ENCODE measurements at regions not wholly inside any gene's neighbourhood (a gene's known extent, or its start where the extent isn't known, plus 50 kb on each side); places are given as distances from the start of the nearest gene placed in this dataset.
"Not testable (repeated sequence)": the region's sequence is repeated elsewhere in the genome, so short reads cannot be mapped to it uniquely, and the experiment has no call there.

DNA sequence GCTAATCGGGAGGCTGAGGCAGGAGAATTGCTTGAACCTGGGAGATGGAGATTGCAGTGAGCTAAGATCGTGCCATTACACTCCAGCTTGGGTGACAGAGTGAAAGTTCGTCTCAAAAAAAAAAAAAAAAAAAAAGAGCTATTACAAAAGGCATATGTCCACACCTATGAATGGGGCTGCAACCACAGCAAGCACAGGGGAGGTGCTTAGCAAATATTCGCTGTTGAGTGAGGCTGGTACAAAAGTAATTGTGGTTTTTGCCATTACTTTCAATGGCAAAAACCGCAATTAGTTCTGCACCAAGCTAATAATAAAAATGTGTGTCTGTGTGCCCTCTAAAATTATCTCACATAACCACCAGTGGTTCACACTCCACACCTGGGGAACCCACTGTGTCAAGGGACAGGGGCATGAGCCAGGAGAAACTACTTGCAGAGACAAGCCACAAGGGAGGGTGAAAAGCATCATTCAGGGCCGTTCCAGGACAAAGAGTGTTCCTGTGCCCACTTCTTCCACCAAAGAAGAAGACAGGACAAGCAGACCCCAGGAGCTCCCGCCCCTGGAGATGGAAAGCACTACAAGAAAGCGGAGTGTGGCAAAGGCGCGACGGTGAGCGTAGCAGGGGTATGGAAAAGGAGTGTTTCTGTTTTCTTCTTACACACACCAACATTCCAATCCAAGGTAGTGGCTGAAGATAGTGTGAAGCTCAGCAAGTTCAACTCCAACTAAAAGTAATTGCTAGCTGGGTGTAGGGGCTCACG, 84.4 kb upstream of the CNEP1R1 start:
- no peak for DNase-seq (ENCODE audit: low spot score)

- no peak for DNase-seq (ENCODE audit: low spot score)
Observed at GRCh38 chr16:49944221-49944620, 80.8 kb upstream of the CNEP1R1 start.

- DNase-seq (ENCODE audit: low spot score): no peak
Observed at GRCh38 chr16:49947907-49948678, 76.9 kb upstream of the CNEP1R1 start.

DNA sequence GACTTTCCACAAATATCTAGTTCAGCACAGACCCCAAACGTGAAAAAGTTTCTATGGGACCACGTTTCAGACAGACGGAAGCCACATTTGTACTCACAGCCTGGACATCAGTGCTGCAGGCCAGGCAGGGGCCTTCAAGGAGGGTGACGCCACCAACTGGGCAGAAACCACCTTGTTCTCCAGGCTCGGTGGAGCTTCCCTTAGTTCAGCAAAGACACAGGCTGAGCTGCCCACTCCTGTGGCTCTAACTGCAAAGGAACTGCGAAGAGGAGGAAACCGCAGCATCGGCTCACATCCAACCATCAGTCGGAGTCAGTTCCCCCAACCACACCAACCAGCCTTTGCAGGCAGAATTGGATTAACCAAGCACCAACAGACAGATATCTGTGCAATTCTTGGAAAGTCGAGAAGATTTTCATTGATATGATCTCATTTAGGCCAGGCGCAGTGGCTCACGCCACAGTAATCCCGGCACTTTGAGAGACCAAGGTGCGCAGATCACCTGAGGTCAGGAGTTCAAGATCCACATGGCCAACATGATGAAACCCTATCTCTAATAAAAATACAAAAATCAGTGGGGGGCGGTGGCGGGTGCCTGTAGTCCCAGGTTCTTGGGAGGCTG, 73.3 kb upstream of the CNEP1R1 start:
- no peak for DNase-seq (ENCODE audit: low spot score)

- no peak for DNase-seq (ENCODE audit: low spot score)
Observed at GRCh38 chr16:49952386-49952785, 72.6 kb upstream of the CNEP1R1 start.

DNA sequence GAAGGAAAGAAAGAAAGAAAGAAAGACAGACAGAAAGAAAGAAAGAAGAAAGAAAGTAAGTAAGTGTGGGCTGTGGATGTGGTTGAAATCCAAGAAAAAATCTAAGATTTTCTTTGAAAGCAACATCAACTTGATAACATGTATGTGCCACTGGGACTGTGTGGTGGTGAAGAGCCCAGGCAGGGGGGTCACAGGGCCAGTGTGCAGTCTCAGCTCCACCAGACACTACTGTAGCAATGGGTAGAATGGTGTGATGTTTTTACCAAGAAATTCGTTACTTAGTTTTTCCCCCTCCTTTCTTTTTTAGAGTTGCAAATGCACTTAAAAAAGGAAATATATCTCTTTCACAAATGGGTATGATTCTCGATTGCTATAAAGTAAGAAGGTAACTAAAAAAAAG, 71.9 kb upstream of the CNEP1R1 start:
- no peak for DNase-seq (ENCODE audit: low spot score)

GRCh38 chr16:49955858-49956257, 69.2 kb upstream of the CNEP1R1 start:
- DNase-seq (ENCODE audit: low spot score): no peak

GRCh38 chr16:49956915-49957314, 68.1 kb upstream of the CNEP1R1 start:
- DNase-seq (ENCODE audit: low spot score): no peak

DNA sequence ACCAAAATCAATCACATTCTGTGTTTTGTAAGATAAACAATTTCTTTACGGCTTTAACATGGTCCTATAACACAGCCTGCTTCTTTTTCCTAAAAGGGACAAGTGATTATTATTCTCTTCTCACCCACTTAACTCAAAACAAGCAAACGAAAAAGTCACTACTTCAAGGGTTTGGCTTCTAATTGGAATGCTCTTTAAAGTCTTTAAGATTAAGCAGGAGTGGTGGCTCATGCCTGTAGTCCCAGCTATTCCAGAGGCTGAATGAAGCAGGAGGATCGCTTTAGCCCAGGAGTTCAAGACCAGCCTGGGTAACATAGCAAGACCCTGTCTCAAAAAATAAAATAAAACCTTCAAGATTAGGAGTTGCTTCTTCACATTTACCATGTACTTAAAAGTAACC, 66.6 kb upstream of the CNEP1R1 start:
- no peak for DNase-seq (ENCODE audit: low spot score)

DNA sequence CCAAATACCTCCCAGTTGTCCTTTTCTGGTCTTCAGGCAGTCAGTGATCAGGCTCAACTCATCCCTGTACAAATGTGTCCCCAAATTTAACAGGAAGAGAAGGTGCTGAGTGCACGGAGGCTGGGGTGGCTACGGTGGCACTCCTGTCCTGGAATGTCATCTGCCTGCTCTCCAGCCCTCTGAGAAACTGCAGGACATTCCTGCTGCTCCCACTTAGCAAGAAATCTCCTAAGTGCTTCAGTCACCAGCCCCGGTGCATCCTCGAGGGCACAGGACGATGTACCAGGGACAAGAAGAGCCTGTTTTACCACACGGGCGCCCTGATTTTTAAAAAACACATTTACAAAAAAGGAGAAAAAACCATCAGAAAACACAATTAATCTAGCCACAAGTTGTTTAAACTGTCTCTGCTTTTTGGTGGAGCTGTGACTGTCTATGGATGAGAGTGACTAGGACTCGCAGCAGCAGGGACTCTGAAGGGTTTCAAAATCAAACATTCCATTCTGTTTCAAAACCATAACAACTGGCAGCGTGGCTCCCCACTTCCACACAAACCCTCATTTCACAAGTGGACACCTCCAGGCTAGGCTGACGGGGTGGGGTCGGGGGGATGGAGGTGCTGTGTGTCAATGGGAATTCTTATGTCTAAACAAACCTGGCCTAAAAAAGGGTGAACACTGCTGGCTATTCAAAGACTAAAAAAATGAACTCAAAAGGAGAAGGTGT, 65.3 kb upstream of the CNEP1R1 start:
- peak; percentile 17 for DNase-seq (ENCODE audit: low spot score)

DNA sequence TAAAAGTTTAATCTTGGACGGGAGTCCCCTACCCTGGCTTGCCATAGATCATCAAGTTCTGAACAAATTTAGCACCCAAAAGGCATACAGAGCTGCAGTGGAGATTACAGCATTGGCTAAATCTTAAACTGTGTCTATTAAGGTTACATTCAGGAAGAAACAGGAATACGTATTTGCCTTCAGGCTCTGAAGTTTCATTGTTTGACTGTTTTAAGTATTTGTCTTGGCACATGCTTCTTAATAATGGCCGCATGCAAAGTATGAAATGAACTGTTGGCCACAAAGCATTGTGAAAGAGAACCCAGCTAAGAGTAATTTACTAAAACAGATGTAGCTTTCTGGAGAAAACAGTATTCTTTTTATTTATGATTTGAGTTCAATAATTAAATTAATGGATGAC, 63.9 kb upstream of the CNEP1R1 start:
- DNase-seq (ENCODE audit: low spot score): no peak

GRCh38 chr16:49962566-49962965, 62.5 kb upstream of the CNEP1R1 start:
- not testable (repeated sequence) for DNase-seq (ENCODE audit: low spot score)

DNA sequence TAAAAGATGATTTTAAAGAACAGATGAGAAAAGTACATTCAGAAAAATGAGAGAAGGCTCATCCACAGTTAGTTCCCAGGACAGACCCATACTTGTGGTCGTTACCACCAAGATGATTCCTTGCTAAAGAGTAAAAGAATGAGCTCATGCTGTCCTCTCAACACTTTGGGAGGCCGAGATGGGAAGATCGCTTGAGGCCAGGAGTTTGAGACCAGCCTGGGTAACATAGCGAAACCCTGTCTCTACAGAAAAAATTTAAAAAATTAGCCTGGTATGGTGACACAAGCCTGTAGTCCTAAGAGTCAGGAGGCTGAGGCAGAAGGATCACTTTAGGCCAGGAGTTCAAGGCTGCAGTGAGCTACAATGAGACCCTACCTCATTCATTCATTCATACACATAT, 60.7 kb upstream of the CNEP1R1 start:
- DNase-seq (ENCODE audit: low spot score): no peak

GRCh38 chr16:49964973-49965372, 60.1 kb upstream of the CNEP1R1 start:
- no peak for DNase-seq (ENCODE audit: low spot score)

GRCh38 chr16:49967012-49967559, 57.9 kb upstream of the CNEP1R1 start:
- DNase-seq (ENCODE audit: low spot score): no peak

- DNase-seq (ENCODE audit: low spot score): no peak
Observed at GRCh38 chr16:49969091-49970030, 55.7 kb upstream of the CNEP1R1 start.

DNA sequence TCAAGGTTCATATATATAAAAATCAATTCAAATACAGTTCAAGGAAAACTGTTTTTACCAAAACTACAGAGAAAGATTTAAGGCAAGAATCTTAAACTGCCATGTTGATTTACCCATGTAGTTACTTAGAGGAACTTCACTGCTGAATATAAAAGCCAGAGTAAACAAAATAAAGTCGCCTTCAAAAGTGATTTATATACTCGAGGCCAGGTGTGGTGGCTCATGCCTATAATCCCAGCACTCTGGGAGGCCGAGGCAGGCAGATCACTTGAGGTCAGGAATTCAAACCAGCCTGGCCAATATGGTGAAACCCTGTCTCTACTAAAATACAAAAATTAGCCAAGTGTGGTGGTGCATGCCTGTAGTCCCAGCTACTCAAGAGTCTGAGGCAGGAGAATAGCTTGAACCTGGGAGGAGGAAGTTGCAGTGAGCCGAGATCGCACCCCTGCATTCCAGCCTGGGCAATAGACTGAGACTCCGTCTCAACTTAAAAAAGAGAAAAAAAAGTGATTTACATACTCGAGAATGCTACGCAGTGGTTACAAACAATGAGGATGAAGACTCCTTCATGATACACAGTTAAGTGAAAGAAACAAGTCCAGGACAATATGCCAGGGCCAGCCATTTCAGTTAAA, 54.1 kb upstream of the CNEP1R1 start:
- DNase-seq (ENCODE audit: low spot score): no peak

DNA sequence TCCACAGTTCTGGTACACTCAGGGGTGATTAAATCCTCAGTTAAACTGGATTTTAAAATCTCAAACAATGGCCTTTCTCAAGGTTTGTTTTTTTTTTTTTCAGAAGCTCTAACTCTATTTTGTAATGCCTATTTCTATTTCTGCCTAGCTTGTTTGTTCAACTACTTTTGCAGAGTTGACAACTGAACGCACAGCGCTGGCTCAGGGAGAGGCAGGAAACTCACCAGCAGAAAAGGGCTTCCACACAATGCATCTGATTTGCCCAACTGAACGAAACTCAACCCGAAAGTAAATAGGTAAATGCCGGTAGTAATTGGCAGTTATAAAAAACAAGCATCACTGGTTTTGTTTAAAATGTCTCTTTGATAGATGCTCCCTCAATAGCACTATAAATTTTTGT, 52.7 kb upstream of the CNEP1R1 start:
- DNase-seq (ENCODE audit: low spot score): no peak

DNA sequence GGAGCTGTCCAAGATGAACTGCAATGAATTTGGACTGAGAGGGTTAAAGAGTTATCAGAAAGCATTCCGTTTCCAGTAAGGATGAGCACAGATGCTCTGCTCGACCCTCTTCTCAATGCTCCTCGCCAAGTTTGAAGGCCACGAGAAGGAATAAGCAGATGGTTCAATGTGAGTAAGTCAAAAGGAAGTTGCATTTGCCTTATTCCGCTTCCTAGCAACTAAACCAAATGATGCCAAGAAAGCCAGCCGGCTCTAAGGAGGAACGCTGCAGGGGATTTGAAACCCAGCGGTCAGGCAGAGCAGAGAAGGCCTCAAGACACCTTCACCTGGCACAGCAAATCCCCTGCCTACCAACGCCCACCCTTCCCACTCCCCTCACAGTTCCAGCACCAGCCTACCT, 52.1 kb upstream of the CNEP1R1 start:
- DNase-seq (ENCODE audit: low spot score): no peak
